H1 (cell line): ENCODE measurements at regions not wholly inside any gene's neighbourhood (a gene's known extent, or its start where the extent isn't known, plus 50 kb on each side); places are given as distances from the start of the nearest gene placed in this dataset.

ENCODE experiments used
- EGR1 ChIP-seq: IDR thresholded peaks from 2 replicates; pipeline ENCODE4 v1.6.1; 2011; ENCODE audit warnings: low read depth, low read length, borderline replicate concordance
- FOSL1 ChIP-seq: IDR thresholded peaks from 2 replicates; pipeline ENCODE4 v1.6.1; 2011; ENCODE audit warnings: mild to moderate bottlenecking, low read depth, low read length, moderate library complexity; ENCODE audit not compliant: insufficient read depth
- JUND ChIP-seq: IDR thresholded peaks from 2 replicates; pipeline ENCODE4 v1.6.1; 2011; ENCODE audit warnings: mild to moderate bottlenecking, improper control_type of control experiment, low read length
- POLR2A ChIP-seq, 2 experiments: IDR thresholded peaks; 1 replicate in 1 of 2; 2 replicates in 1 of 2; pipeline ENCODE4 v1.6.1; 2011; ENCODE audit warnings: low read depth in 2 of 2, low read length in 2 of 2, mild to moderate bottlenecking in 2 of 2; ENCODE audit errors: control extremely low read depth in 1 of 2
- RFX5 ChIP-seq: IDR thresholded peaks from 2 replicates; pipeline ENCODE4 v1.6.1; 2011; ENCODE audit warnings: low read depth, low read length, improper control_type of control experiment, borderline replicate concordance
- SP2 ChIP-seq: IDR thresholded peaks from 2 replicates; pipeline ENCODE4 v1.6.1; 2012; ENCODE audit warnings: mild to moderate bottlenecking, low read length, inconsistent platforms
- SUZ12 ChIP-seq: fragments of 200-600 bp; sonication (generic); IDR thresholded peaks from 2 replicates; pipeline ENCODE4 v1.6.1; 2012; ENCODE audit warnings: mild to moderate bottlenecking, inconsistent platforms, low read length, moderate library complexity, mixed read lengths
- ZNF274 ChIP-seq: IDR thresholded peaks from 2 replicates; pipeline ENCODE4 v1.7.0; 2012; ENCODE audit warnings: low read length, borderline replicate concordance; ENCODE audit errors: extremely low read depth
- TF ChIP-seq, protein P1 (sequence below): IDR thresholded peaks from 2 replicates; pipeline ENCODE4 v1.6.1; 2012; ENCODE audit warnings: inconsistent platforms
- TF ChIP-seq, protein P2 (sequence below), 3 experiments: IDR thresholded peaks; 1 replicate in 2 of 3; 2 replicates in 1 of 3; pipeline versions ENCODE4 v1.5.1 to v1.6.1; 2011; ENCODE audit warnings: low read length in 3 of 3, mild to moderate bottlenecking in 3 of 3, inconsistent platforms in 2 of 3, low read depth in 1 of 3, moderate library complexity in 1 of 3; ENCODE audit not compliant: insufficient read depth in 1 of 3; ENCODE audit errors: control extremely low read depth in 1 of 3

DNA sequence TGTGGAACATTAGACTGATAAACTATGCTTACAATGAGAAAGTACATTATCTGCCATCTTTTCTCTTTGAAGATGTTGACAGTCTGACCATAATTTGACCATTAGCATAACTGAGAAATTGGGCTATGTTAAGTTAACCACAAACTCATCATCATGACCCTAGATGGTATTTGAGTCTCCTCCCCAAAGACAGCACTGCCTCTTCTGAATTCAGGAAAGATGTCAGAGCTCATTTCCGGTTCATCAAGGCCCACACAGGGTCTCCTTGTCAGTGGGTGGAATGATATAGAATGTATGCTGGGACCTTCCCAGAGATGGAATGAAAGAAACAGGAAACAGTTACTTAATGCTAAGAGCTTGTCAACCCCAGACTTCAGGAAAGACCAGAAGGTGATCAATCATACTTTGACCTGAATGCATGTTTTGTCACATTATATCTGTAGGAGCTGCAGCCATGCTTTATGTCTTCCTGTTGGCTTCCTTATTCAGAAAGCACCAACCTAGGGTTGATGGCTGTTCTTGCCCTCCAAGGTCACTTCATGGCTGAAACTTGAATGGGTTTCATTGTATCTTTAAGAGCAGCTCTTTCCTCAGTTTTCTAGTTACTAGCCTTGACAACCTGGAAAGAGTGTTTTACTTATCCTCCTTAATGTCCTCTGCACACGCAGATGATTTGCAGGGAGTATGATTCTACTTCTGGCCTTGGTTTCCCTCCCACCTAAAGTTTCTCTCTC lies 99.1 kb upstream of the NEUROD1 start:
- no peak for TF ChIP-seq ZNF274
- TF ChIP-seq RFX5 = no peak
- no peak for TF ChIP-seq FOSL1
- no peak for TF ChIP-seq POLR2A (IDR thresholded peaks at IDR 0.05; ENCODE audit: control extremely low read depth in 1 of 2, low read depth in 2 of 2, low read length in 2 of 2)
- no peak for TF ChIP-seq SP2
- TF ChIP-seq, protein P1, sequence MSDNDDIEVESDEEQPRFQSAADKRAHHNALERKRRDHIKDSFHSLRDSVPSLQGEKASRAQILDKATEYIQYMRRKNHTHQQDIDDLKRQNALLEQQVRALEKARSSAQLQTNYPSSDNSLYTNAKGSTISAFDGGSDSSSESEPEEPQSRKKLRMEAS = no peak
- TF ChIP-seq JUND = no peak
- TF ChIP-seq EGR1 = no peak
- TF ChIP-seq SUZ12 = no peak
- TF ChIP-seq, protein P2, sequence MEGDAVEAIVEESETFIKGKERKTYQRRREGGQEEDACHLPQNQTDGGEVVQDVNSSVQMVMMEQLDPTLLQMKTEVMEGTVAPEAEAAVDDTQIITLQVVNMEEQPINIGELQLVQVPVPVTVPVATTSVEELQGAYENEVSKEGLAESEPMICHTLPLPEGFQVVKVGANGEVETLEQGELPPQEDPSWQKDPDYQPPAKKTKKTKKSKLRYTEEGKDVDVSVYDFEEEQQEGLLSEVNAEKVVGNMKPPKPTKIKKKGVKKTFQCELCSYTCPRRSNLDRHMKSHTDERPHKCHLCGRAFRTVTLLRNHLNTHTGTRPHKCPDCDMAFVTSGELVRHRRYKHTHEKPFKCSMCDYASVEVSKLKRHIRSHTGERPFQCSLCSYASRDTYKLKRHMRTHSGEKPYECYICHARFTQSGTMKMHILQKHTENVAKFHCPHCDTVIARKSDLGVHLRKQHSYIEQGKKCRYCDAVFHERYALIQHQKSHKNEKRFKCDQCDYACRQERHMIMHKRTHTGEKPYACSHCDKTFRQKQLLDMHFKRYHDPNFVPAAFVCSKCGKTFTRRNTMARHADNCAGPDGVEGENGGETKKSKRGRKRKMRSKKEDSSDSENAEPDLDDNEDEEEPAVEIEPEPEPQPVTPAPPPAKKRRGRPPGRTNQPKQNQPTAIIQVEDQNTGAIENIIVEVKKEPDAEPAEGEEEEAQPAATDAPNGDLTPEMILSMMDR (IDR thresholded peaks at IDR 0.05; ENCODE audit: control extremely low read depth in 1 of 3, insufficient read depth in 1 of 3, low read depth in 1 of 3, low read length in 3 of 3) = no peak
